DOHH2 (cell line): ENCODE measurements at regions not wholly inside any gene's neighbourhood (a gene's known extent, or its start where the extent isn't known, plus 50 kb on each side); places are given as distances from the start of the nearest gene placed in this dataset.

ENCODE experiments used
- EZH2phosphoT487 ChIP-seq: fragments of 200-600 bp; sonication (generic); IDR thresholded peaks from 2 replicates; pipeline ENCODE4 v1.6.1; 2017; ENCODE audit warnings: borderline replicate concordance, mild to moderate bottlenecking, antibody characterized with exemption, low read length, moderate library complexity, mixed read lengths
- TF ChIP-seq, protein P1 (sequence below): fragments of 200-600 bp; sonication (generic); IDR thresholded peaks from one replicate; pipeline ENCODE4 v1.5.1; 2014; ENCODE audit warnings: antibody characterized with exemption, mild to moderate bottlenecking, low read depth, low read length; ENCODE audit not compliant: poor library complexity, severe bottlenecking

DNA sequence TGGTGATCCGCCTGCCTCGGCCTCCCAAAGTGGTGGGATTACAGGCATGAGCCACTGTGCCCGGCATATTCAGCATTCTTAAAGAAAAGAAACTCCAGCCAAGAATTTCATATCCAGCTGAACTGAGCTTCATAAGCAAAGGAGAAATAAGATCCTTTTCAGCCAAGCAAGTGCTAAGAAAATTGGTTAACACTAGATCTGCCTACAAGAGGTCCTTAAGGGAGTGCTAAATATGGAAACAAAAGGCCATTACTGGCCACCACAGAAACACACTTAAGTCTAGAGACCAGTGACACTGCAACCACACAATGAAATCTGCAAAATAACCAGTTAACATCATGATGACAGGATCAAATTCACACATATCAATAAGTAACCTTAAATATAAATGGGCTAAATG, 331.5 kb downstream of the MAN2A1 start:
- TF ChIP-seq, protein P1, sequence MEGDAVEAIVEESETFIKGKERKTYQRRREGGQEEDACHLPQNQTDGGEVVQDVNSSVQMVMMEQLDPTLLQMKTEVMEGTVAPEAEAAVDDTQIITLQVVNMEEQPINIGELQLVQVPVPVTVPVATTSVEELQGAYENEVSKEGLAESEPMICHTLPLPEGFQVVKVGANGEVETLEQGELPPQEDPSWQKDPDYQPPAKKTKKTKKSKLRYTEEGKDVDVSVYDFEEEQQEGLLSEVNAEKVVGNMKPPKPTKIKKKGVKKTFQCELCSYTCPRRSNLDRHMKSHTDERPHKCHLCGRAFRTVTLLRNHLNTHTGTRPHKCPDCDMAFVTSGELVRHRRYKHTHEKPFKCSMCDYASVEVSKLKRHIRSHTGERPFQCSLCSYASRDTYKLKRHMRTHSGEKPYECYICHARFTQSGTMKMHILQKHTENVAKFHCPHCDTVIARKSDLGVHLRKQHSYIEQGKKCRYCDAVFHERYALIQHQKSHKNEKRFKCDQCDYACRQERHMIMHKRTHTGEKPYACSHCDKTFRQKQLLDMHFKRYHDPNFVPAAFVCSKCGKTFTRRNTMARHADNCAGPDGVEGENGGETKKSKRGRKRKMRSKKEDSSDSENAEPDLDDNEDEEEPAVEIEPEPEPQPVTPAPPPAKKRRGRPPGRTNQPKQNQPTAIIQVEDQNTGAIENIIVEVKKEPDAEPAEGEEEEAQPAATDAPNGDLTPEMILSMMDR: no peak
- TF ChIP-seq EZH2phosphoT487: no peak
